ENCODE measurements at regions not wholly inside any gene's neighbourhood (a gene's known extent, or its start where the extent isn't known, plus 50 kb on each side); places are given as distances from the start of the nearest gene placed in this dataset.

DNA sequence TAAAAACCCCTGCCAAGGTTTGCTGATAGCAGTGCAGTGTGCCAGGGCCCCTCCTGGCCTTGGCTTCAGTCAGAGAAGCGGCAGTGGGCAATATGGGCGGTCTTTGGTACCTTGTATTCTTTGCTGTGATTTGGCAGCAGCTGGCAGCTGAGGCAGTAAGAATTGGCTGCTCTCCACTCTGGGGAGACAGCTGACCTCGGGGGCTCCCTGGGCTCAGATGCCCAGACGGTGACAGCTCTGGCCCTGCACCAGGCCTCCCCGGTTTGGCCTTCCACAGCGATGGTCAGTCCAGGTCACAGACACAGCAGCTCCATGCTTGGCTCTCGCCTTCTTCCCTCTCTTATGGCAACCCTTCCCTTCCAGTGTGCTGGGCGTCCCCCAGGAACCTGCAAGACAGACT is 330.9 kb downstream of the BCOR start:
- H3K9me3 ChIP-seq, result no peaks in the 10 kb centered on the region
- DNase-seq, result no peak
- Mint-ChIP-seq H3K27me3 (ENCODE audit: insufficient read depth, unreplicated experiment) (no peaks in the 10 kb centered on the region), H3K27ac (ENCODE audit: unreplicated experiment) (no peak overlapping the region), H3K36me3 (ENCODE audit: insufficient read depth, unreplicated experiment) (no peaks in the 10 kb centered on the region), H3K4me3 (ENCODE audit: unreplicated experiment) (no peak overlapping the region), H3K4me1 (ENCODE audit: low read depth, unreplicated experiment) (peaks cover 20% of the 10 kb centered on the region), H3K9me3 (ENCODE audit: unreplicated experiment) (peaks cover 9% of the 10 kb centered on the region)
- intact Hi-C loops (cut with micrococcal nuclease; ENCODE audit: unreplicated experiment), result no loop called here
- TF ChIP-seq, protein P1, sequence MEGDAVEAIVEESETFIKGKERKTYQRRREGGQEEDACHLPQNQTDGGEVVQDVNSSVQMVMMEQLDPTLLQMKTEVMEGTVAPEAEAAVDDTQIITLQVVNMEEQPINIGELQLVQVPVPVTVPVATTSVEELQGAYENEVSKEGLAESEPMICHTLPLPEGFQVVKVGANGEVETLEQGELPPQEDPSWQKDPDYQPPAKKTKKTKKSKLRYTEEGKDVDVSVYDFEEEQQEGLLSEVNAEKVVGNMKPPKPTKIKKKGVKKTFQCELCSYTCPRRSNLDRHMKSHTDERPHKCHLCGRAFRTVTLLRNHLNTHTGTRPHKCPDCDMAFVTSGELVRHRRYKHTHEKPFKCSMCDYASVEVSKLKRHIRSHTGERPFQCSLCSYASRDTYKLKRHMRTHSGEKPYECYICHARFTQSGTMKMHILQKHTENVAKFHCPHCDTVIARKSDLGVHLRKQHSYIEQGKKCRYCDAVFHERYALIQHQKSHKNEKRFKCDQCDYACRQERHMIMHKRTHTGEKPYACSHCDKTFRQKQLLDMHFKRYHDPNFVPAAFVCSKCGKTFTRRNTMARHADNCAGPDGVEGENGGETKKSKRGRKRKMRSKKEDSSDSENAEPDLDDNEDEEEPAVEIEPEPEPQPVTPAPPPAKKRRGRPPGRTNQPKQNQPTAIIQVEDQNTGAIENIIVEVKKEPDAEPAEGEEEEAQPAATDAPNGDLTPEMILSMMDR (IDR thresholded peaks at IDR 0.05; ENCODE audit: insufficient read depth in 1 of 2, low read depth in 1 of 2, low read length in 1 of 2, severe bottlenecking in 1 of 2, unreplicated experiment in 1 of 2), result no peak
- H3K36me3 ChIP-seq (ENCODE audit: control insufficient read depth, insufficient read depth, low read length), result no peaks in the 10 kb centered on the region; the same call in 1 of the 2 replicates
- no TSS peak for BruUV-seq (replicated peaks)
- no peaks in the 10 kb centered on the region for H3K27me3 ChIP-seq (replicated peaks; ENCODE audit: control insufficient read depth, insufficient read depth, low read length)
- ChIA-PET POLR2A (no interaction called here), CTCF (interaction anchor here (0.6 kb wide), 1 partner anchor 395 kb away, joined by 3 read pairs; no protein-coding TSS in a partner anchor)
- H3K4me1 ChIP-seq, result peaks cover 11% of the 10 kb centered on the region
- H3K4me3 ChIP-seq (ENCODE audit: low read depth, low read length), result no peak overlapping the region

DNA sequence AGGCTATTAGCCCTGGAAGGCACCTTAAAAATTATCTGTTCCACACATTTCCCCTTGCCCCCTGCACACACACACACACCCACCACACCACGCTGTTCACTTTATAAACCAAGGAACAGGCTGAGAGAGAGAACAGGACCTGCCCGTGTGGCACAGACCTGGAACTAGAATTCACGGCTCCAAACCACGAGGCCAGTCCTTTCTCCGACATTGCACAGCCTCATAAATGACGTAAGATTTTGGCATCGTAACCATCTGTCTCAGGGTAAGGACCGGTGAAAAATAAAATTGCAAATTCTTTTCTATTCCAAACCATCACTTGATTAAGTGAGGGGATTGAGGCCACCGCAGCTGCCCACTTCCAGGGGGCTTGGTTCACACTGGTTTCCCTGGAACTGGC is 330.3 kb downstream of the BCOR start:
- Mint-ChIP-seq H3K4me3 (ENCODE audit: unreplicated experiment) (no peak overlapping the region), H3K9me3 (ENCODE audit: unreplicated experiment) (peaks cover 9% of the 10 kb centered on the region), H3K27me3 (ENCODE audit: insufficient read depth, unreplicated experiment) (no peaks in the 10 kb centered on the region), H3K4me1 (ENCODE audit: low read depth, unreplicated experiment) (peaks cover 20% of the 10 kb centered on the region), H3K36me3 (ENCODE audit: insufficient read depth, unreplicated experiment) (no peaks in the 10 kb centered on the region), H3K27ac (ENCODE audit: unreplicated experiment) (no peak overlapping the region)
- ChIA-PET CTCF (no interaction called here), POLR2A (no interaction called here)
- Histone ChIP-seq H3K4me3 (ENCODE audit: low read depth, low read length) (no peak overlapping the region), H3K9me3 (no peaks in the 10 kb centered on the region), H3K27me3 (replicated peaks; ENCODE audit: control insufficient read depth, insufficient read depth, low read length) (no peaks in the 10 kb centered on the region), H3K36me3 (ENCODE audit: control insufficient read depth, insufficient read depth, low read length) (no peaks in the 10 kb centered on the region; the same call in 1 of the 2 replicates), H3K4me1 (peaks cover 17% of the 10 kb centered on the region)
- TF ChIP-seq, protein P1 (IDR thresholded peaks at IDR 0.05; ENCODE audit: insufficient read depth in 1 of 2, low read depth in 1 of 2, low read length in 1 of 2, severe bottlenecking in 1 of 2, unreplicated experiment in 1 of 2), result no peak
- intact Hi-C loops (cut with micrococcal nuclease; ENCODE audit: unreplicated experiment), result no loop called here
- BruUV-seq (replicated peaks), result no TSS peak
- DNase-seq, result no peak

DNA sequence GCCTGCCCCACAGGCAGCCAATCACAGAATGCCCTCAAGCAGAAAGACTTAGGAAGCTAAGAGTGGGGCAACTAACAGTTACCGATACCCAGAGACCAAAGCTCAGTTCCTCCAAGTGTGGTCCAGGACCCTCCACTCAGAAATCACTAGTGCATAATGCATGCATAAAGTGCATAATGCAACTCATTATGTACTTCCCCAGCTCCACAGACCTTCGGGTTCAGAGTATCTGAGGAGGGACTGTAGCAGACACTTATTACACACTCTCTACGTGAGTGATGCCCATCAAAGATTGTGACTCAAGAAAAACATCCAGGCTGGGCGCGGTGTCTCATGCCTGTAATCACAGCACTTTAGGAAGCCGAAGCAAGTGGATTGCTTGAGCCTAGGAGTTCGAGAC is 328.0 kb downstream of the BCOR start:
- Histone ChIP-seq H3K4me3 (ENCODE audit: low read depth, low read length) (no peak overlapping the region), H3K27me3 (replicated peaks; ENCODE audit: control insufficient read depth, insufficient read depth, low read length) (no peaks in the 10 kb centered on the region), H3K36me3 (ENCODE audit: control insufficient read depth, insufficient read depth, low read length) (no peaks in the 10 kb centered on the region; the same call in 1 of the 2 replicates), H3K4me1 (peaks cover 20% of the 10 kb centered on the region), H3K9me3 (no peaks in the 10 kb centered on the region)
- intact Hi-C loops (cut with micrococcal nuclease; ENCODE audit: unreplicated experiment), result no loop called here
- DNase-seq, result no peak
- no peaks in the 10 kb centered on the region for H3K27me3 Mint-ChIP-seq (ENCODE audit: insufficient read depth, unreplicated experiment)
- TF ChIP-seq, protein P1 (IDR thresholded peaks at IDR 0.05; ENCODE audit: insufficient read depth in 1 of 2, low read depth in 1 of 2, low read length in 1 of 2, severe bottlenecking in 1 of 2, unreplicated experiment in 1 of 2), result no peak
- H3K4me3 Mint-ChIP-seq (ENCODE audit: unreplicated experiment), result no peak overlapping the region
- ChIA-PET POLR2A (interaction anchor here (0.5 kb wide), 1 partner anchor 24 kb away, joined by 3 read pairs; no protein-coding TSS in a partner anchor), CTCF (no interaction called here)
- BruUV-seq (replicated peaks), result no TSS peak
- H3K27ac Mint-ChIP-seq (ENCODE audit: unreplicated experiment), result no peak overlapping the region
- no peaks in the 10 kb centered on the region for H3K36me3 Mint-ChIP-seq (ENCODE audit: insufficient read depth, unreplicated experiment)
- peaks cover 9% of the 10 kb centered on the region for H3K9me3 Mint-ChIP-seq (ENCODE audit: unreplicated experiment)
- H3K4me1 Mint-ChIP-seq (ENCODE audit: low read depth, unreplicated experiment), result peaks cover 20% of the 10 kb centered on the region

Data from Caco-2 (cell line).